ENCODE measurements at regions not wholly inside any gene's neighbourhood (a gene's known extent, or its start where the extent isn't known, plus 50 kb on each side); places are given as distances from the start of the nearest gene placed in this dataset.
"Not testable (repeated sequence)": the region's sequence is repeated elsewhere in the genome, so short reads cannot be mapped to it uniquely, and the experiment has no call there.

GRCh38 chr3:20668411-20668810 lies 482.4 kb upstream of the SGO1 start:
- H3K4me1 Mint-ChIP-seq = no peaks in the 10 kb centered on the region
- H3K4me3 Mint-ChIP-seq = no peak overlapping the region
- ATAC-seq (ENCODE audit: low read depth in 2 of 2) (no peak), DNase-seq (no peak)
- no peaks in the 10 kb centered on the region for H3K36me3 Mint-ChIP-seq
- H3K27ac Mint-ChIP-seq = no peak overlapping the region
- no peaks in the 10 kb centered on the region for H3K27me3 Mint-ChIP-seq
- H3K9me3 Mint-ChIP-seq = peaks cover 0 to 6% (median 1%) of the 10 kb centered on the region in 7 donors

DNA sequence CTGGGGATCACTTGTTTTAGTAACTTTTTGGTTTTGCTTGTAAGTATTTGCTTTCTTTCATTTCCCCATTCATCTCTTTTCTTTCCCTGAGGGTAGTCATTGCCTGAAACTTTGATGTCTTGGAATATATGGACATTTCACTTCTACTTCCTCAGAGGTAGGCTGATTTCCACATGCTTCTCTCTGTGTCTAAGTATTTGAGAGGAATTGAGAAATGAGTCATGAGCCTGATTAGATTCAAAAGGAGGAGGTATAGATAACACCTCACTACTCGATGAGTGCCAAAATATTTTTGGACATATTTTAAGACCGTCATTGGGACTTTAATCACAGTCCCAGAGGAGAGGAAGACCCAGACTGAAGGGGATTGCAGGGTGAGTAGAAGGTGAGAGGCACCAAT lies 480.1 kb upstream of the SGO1 start:
- H3K36me3 Mint-ChIP-seq = no peaks in the 10 kb centered on the region
- H3K4me1 Mint-ChIP-seq = no peaks in the 10 kb centered on the region
- DNase-seq (no peak), ATAC-seq (ENCODE audit: low read depth in 2 of 2) (no peak)
- no peaks in the 10 kb centered on the region for H3K27me3 Mint-ChIP-seq
- no peak overlapping the region for H3K4me3 Mint-ChIP-seq
- peaks cover 0 to 1% (median 0%) of the 10 kb centered on the region in 7 donors for H3K9me3 Mint-ChIP-seq
- H3K27ac Mint-ChIP-seq = peak overlapping the region in 1 of 6 donors; percentile 90

- H3K36me3 Mint-ChIP-seq = no peaks in the 10 kb centered on the region
- no peaks in the 10 kb centered on the region for H3K27me3 Mint-ChIP-seq
- ATAC-seq (ENCODE audit: low read depth in 2 of 2) (no peak), DNase-seq (no peak)
- no peak overlapping the region for H3K4me3 Mint-ChIP-seq
- no peak overlapping the region for H3K27ac Mint-ChIP-seq
- H3K9me3 Mint-ChIP-seq = peaks cover 3 to 28% (median 6%) of the 10 kb centered on the region in 7 donors
- no peaks in the 10 kb centered on the region for H3K4me1 Mint-ChIP-seq
Observed at GRCh38 chr3:20658491-20658890, 472.5 kb upstream of the SGO1 start.

DNA sequence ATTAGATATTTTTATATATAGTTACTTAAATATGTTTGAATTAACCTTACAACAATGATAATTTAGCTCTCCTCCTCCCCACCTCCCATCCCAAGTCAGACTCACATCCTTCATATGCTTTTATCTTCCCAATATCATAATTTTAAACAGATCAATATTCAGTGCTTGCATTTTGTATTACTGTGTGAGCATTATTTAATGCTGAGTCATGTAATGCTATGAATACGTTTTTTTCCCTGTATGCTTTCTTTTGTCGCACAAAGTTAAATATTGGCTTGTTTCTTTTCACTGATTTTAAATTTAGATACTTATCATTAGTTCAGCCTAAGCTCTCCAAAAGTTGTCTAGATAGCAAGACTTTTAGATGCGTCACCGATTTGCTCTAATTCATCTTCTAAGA lies 471.6 kb upstream of the SGO1 start:
- Mint-ChIP-seq H3K4me1 (no peaks in the 10 kb centered on the region), H3K36me3 (no peaks in the 10 kb centered on the region), H3K27ac (no peak overlapping the region), H3K9me3 (peaks cover 3 to 28% (median 6%) of the 10 kb centered on the region in 7 donors), H3K27me3 (no peaks in the 10 kb centered on the region), H3K4me3 (no peak overlapping the region)
- DNase-seq = no peak
- ATAC-seq (ENCODE audit: low read depth in 2 of 2) = no peak

- Mint-ChIP-seq H3K27ac (no peak overlapping the region), H3K9me3 (peaks cover 0 to 16% (median 4%) of the 10 kb centered on the region in 7 donors), H3K27me3 (no peaks in the 10 kb centered on the region), H3K4me1 (no peaks in the 10 kb centered on the region), H3K36me3 (no peaks in the 10 kb centered on the region), H3K4me3 (no peak overlapping the region)
- DNase-seq (no peak), ATAC-seq (ENCODE audit: low read depth in 2 of 2) (no peak)
Observed at GRCh38 chr3:20652231-20652986, 466.4 kb upstream of the SGO1 start.

GRCh38 chr3:20648921-20649381 lies 462.9 kb upstream of the SGO1 start:
- Mint-ChIP-seq H3K4me3 (no peak overlapping the region), H3K27me3 (no peaks in the 10 kb centered on the region), H3K4me1 (no peaks in the 10 kb centered on the region), H3K9me3 (peaks cover 0 to 4% (median 0%) of the 10 kb centered on the region in 7 donors), H3K36me3 (no peaks in the 10 kb centered on the region), H3K27ac (no peak overlapping the region)
- no peak for DNase-seq
- ATAC-seq (ENCODE audit: low read depth in 2 of 2) = no peak

DNA sequence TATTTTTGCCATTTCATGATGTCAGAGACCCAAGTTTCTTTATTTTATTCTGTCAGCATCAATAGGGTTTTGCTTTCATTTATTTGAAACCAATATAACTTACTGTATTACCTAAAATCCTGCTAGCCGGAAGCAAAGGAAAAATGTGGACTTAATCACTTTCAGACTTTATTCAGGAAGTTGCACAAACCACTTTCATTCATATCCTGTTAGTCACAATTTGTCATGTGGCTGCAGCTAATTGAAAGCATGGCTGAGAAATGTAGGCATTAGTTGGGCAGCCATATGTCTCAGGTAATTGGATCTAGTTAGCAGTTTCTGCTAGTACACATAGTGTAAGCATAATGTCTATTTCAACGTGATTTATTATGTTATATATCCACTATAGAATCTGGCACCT lies 462.3 kb upstream of the SGO1 start:
- Mint-ChIP-seq H3K36me3 (no peaks in the 10 kb centered on the region), H3K27ac (no peak overlapping the region), H3K4me3 (no peak overlapping the region), H3K27me3 (no peaks in the 10 kb centered on the region), H3K9me3 (peaks cover 0 to 4% (median 0%) of the 10 kb centered on the region in 7 donors), H3K4me1 (no peaks in the 10 kb centered on the region)
- ATAC-seq (ENCODE audit: low read depth in 2 of 2) = no peak
- no peak for DNase-seq

GRCh38 chr3:20646425-20646824 lies 460.4 kb upstream of the SGO1 start:
- no peaks in the 10 kb centered on the region for H3K4me1 Mint-ChIP-seq
- H3K9me3 Mint-ChIP-seq = peaks cover 0 to 4% (median 0%) of the 10 kb centered on the region in 7 donors
- no peak overlapping the region for H3K27ac Mint-ChIP-seq

GRCh38 chr3:20645340-20645739 lies 459.3 kb upstream of the SGO1 start:
- H3K9me3 Mint-ChIP-seq = peaks cover 0 to 6% (median 0%) of the 10 kb centered on the region in 7 donors
- H3K27me3 Mint-ChIP-seq = no peaks in the 10 kb centered on the region
- no peaks in the 10 kb centered on the region for H3K4me1 Mint-ChIP-seq
- no peak for DNase-seq
- no peaks in the 10 kb centered on the region for H3K36me3 Mint-ChIP-seq
- no peak overlapping the region for H3K4me3 Mint-ChIP-seq
- H3K27ac Mint-ChIP-seq = no peak overlapping the region
- no peak for ATAC-seq (ENCODE audit: low read depth in 2 of 2)

More at GRCh38 chr3:20646425-20646824, 460.4 kb upstream of the SGO1 start:
- Mint-ChIP-seq H3K36me3 (no peaks in the 10 kb centered on the region), H3K27me3 (no peaks in the 10 kb centered on the region), H3K4me3 (no peak overlapping the region)
- ATAC-seq (ENCODE audit: low read depth in 2 of 2) (no peak), DNase-seq (no peak)

- no peak overlapping the region for H3K4me3 Mint-ChIP-seq
- no peaks in the 10 kb centered on the region for H3K36me3 Mint-ChIP-seq
- H3K27me3 Mint-ChIP-seq = no peaks in the 10 kb centered on the region
- H3K9me3 Mint-ChIP-seq = peaks cover 0 to 7% (median 0%) of the 10 kb centered on the region in 7 donors
- ATAC-seq (ENCODE audit: low read depth in 2 of 2) (no peak), DNase-seq (no peak)
- H3K27ac Mint-ChIP-seq = no peak overlapping the region
- H3K4me1 Mint-ChIP-seq = no peaks in the 10 kb centered on the region
Observed at GRCh38 chr3:20637729-20638128, 451.7 kb upstream of the SGO1 start.

GRCh38 chr3:20622304-20622703 lies 436.3 kb upstream of the SGO1 start:
- Mint-ChIP-seq H3K36me3 (peaks cover 0 to 8% of the 10 kb centered on the region in 2 donors), H3K27me3 (no peaks in the 10 kb centered on the region), H3K4me1 (no peaks in the 10 kb centered on the region), H3K4me3 (no peak overlapping the region), H3K27ac (no peak overlapping the region), H3K9me3 (peaks cover 7 to 58% (median 22%) of the 10 kb centered on the region in 7 donors)
- ATAC-seq (ENCODE audit: low read depth in 2 of 2) (no peak), DNase-seq (no peak)

DNA sequence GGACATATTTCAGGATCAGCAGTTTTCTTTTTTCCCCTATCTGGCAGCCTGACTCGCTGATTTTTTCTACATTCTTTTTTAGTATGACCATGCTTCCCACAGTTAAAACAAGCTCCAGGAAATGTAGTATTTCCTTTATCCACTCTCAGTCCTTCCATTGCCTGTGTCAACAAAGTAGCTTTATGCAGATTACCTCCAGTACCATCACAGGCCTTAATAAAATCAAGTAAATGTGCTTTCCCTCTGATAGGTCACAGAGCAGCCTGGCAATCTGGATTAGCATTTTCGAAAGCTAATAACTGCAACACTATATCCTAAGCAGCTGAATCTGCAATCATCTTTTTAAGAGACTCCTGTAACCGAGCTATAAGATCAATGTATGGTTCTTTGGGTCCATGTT lies 432.6 kb upstream of the SGO1 start:
- not testable (repeated sequence) for H3K27me3 Mint-ChIP-seq; ATAC-seq (ENCODE audit: low read depth in 2 of 2); H3K27ac Mint-ChIP-seq; H3K4me3 Mint-ChIP-seq; H3K4me1 Mint-ChIP-seq; DNase-seq; H3K36me3 Mint-ChIP-seq
- peaks cover 7 to 80% (median 41%) of the 10 kb centered on the region in 7 donors for H3K9me3 Mint-ChIP-seq

GRCh38 chr3:20618181-20618580 lies 432.2 kb upstream of the SGO1 start:
- not testable (repeated sequence) for H3K4me1 Mint-ChIP-seq; ATAC-seq (ENCODE audit: low read depth in 2 of 2); H3K27ac Mint-ChIP-seq; H3K4me3 Mint-ChIP-seq; H3K27me3 Mint-ChIP-seq; DNase-seq; H3K36me3 Mint-ChIP-seq
- H3K9me3 Mint-ChIP-seq = peaks cover 7 to 84% (median 45%) of the 10 kb centered on the region in 7 donors

- H3K4me3 Mint-ChIP-seq = peak overlapping the region in 1 of 8 donors; percentile 81
- not testable (repeated sequence) for ATAC-seq (ENCODE audit: low read depth in 2 of 2)
Observed at GRCh38 chr3:20615982-20616381, 430.0 kb upstream of the SGO1 start.

More at GRCh38 chr3:20615982-20616381, 430.0 kb upstream of the SGO1 start:
- not testable (repeated sequence) for H3K4me1 Mint-ChIP-seq, H3K27me3 Mint-ChIP-seq, H3K27ac Mint-ChIP-seq, DNase-seq
- Mint-ChIP-seq H3K9me3 (peaks cover 14 to 89% (median 62%) of the 10 kb centered on the region in 7 donors), H3K36me3 (peaks cover 0 to 22% of the 10 kb centered on the region in 2 donors)
